ENCODE measurements at regions not wholly inside any gene's neighbourhood (a gene's known extent, or its start where the extent isn't known, plus 50 kb on each side); places are given as distances from the start of the nearest gene placed in this dataset.

DNA sequence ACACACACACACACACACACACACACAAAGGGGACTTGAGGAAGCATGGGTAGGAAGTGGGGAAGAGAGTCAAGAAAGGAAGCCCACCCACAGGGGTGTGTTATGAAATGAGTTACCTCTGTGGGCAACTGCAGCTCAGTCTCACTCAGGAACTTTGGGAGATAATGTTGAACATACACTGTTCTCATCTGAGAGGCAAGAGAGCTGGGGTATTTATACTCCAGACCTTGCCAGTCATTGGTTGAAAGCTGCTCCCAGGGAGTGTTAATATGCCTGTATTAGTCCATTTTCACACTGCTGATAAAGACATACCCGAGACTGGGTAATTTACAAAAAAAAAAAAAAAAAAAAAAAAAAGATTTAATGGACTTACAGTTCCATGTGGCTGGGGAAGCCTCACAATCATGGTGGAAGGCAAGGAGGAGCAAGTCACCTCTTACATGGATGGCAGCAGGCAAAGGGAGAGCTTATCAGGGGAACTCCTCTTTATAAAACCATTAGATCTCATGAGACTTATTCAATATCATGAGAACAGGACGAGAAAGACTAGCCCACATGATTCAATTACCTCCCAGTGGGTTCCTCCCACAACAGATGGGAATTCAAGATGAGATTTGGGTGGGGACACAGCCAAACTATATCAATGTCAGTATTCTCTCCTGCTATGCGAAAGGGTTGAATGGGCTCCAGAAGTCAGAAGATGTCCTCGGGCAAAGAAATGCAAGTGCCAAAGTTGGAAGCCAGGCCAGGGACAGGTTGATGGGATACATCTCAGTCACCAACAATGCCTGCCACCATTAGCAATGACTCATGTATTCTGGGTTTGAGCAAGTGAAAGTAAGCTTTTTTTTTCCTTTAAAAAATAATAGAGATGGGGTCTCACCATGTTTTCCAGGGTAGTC lies 270.5 kb downstream of the MRTFB start:
- Histone ChIP-seq H3K9me3 (ENCODE audit: control insufficient read depth, low read depth, low read length) (no peaks in the 10 kb centered on the region), H3K27ac (ENCODE audit: insufficient read length, low read depth, low read length) (no peak overlapping the region), H2AK5ac (ENCODE audit: insufficient read length, low read length) (no peak overlapping the region), H4K20me1 (ENCODE audit: control insufficient read depth, insufficient read depth, insufficient read length) (no peaks in the 10 kb centered on the region), H3K4ac (ENCODE audit: low read depth, low read length) (no peak overlapping the region), H3T11ph (ENCODE audit: low read length) (no peak overlapping the region), H3K56ac (ENCODE audit: insufficient read length, low read depth, low read length) (no peak overlapping the region), H3K79me2 (ENCODE audit: insufficient read depth, low read length) (no peaks in the 10 kb centered on the region), H2BK15ac (ENCODE audit: low read depth, low read length) (no peak overlapping the region), H3K9ac (ENCODE audit: extremely low read depth, insufficient read length, low read length) (no peak overlapping the region), H3K27me3 (ENCODE audit: insufficient read depth, low read length) (no peaks in the 10 kb centered on the region), H3K14ac (ENCODE audit: insufficient read depth, low read length) (no peak overlapping the region), H2BK5ac (ENCODE audit: insufficient read length, low read length) (no peak overlapping the region), H2BK120ac (ENCODE audit: low read depth, low read length, poor library complexity, severe bottlenecking) (no peak overlapping the region), H2AFZ (ENCODE audit: low read length) (no peak overlapping the region), H3K23ac (ENCODE audit: insufficient read length, low read depth, low read length) (no peak overlapping the region), H4K8ac (replicated peaks; ENCODE audit: insufficient read length, low read depth, low read length) (no peak overlapping the region), H3K4me2 (ENCODE audit: insufficient read depth, insufficient read length, low read length) (no peak overlapping the region), H4K5ac (ENCODE audit: insufficient read length, low read depth, low read length) (no peak overlapping the region), H3K4me1 (ENCODE audit: insufficient read depth, low read length) (no peaks in the 10 kb centered on the region), H3K18ac (ENCODE audit: insufficient read length, low read depth, low read length) (no peak overlapping the region), H3K79me1 (ENCODE audit: insufficient read depth, low read depth, low read length, poor library complexity, severe bottlenecking) (no peaks in the 10 kb centered on the region), H2BK20ac (ENCODE audit: low read depth, low read length, poor library complexity, severe bottlenecking) (no peak overlapping the region), H4K91ac (ENCODE audit: insufficient read length, low read depth, low read length) (no peak overlapping the region), H3K23me2 (ENCODE audit: insufficient read length, low read depth, low read length, poor library complexity, severe bottlenecking) (no peaks in the 10 kb centered on the region), H2BK12ac (ENCODE audit: insufficient read length, low read depth, low read length) (no peak overlapping the region)
- Mint-ChIP-seq H3K4me3 (no peak overlapping the region), H3K27ac (no peak overlapping the region; a peak in 1 of 7 replicates), H3K27me3 (ENCODE audit: low read depth) (peaks cover 10% of the 10 kb centered on the region), H3K4me1 (peaks cover 0 to 7% of the 10 kb centered on the region in 2 experiments; a peak in 2 of 4 replicates), H3K36me3 (ENCODE audit: insufficient read depth in 1 of 3, low read depth in 3 of 3) (peaks cover 4 to 19% (median 4%) of the 10 kb centered on the region in 3 experiments), H3K9me3 (peaks cover 18 to 19% of the 10 kb centered on the region in 2 experiments)
- TF ChIP-seq, protein P1, sequence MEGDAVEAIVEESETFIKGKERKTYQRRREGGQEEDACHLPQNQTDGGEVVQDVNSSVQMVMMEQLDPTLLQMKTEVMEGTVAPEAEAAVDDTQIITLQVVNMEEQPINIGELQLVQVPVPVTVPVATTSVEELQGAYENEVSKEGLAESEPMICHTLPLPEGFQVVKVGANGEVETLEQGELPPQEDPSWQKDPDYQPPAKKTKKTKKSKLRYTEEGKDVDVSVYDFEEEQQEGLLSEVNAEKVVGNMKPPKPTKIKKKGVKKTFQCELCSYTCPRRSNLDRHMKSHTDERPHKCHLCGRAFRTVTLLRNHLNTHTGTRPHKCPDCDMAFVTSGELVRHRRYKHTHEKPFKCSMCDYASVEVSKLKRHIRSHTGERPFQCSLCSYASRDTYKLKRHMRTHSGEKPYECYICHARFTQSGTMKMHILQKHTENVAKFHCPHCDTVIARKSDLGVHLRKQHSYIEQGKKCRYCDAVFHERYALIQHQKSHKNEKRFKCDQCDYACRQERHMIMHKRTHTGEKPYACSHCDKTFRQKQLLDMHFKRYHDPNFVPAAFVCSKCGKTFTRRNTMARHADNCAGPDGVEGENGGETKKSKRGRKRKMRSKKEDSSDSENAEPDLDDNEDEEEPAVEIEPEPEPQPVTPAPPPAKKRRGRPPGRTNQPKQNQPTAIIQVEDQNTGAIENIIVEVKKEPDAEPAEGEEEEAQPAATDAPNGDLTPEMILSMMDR (conservative IDR thresholded peaks at IDR 0.05), result no peak
- no CpG with 5 or more reads among the region's 4 CpGs for WGBS (ENCODE audit: extremely low coverage, insufficient read length, low lambda C conversion rate)
- no peak for DNase-seq

Measured in H9 (cell line).